Mesodermal cell (in vitro differentiated cells): ENCODE measurements at regions not wholly inside any gene's neighbourhood (a gene's known extent, or its start where the extent isn't known, plus 50 kb on each side); places are given as distances from the start of the nearest gene placed in this dataset.

Experiments used
- H3K27ac ChIP-seq: 2 replicates; pipeline ENCODE4 v1.7.0; 2013; ENCODE audit warnings: mild to moderate bottlenecking, low read depth, low read length, moderate library complexity; ENCODE audit not compliant: severe bottlenecking
- H3K36me3 ChIP-seq: 2 replicates; pipeline ENCODE4 v1.7.1; 2013; ENCODE audit warnings: mild to moderate bottlenecking, low read length, moderate library complexity; ENCODE audit not compliant: control insufficient read depth, insufficient read depth
- H3K4me1 ChIP-seq: one replicate; pipeline ENCODE4 v1.7.1; 2013; ENCODE audit warnings: mild to moderate bottlenecking, low read length; ENCODE audit not compliant: insufficient read depth, control insufficient read depth, poor library complexity, severe bottlenecking
- H3K4me3 ChIP-seq: 2 replicates; pipeline ENCODE4 v1.7.0; 2013; ENCODE audit warnings: low read length, control low read depth, mild to moderate bottlenecking; ENCODE audit not compliant: insufficient read depth, poor library complexity, severe bottlenecking; ENCODE audit errors: extremely low read depth
- H3K9me3 ChIP-seq: 2 replicates; pipeline ENCODE4 v1.7.1; 2013; ENCODE audit warnings: mild to moderate bottlenecking, low read length, moderate library complexity; ENCODE audit not compliant: control insufficient read depth
- WGBS, 2 experiments: methylation state at CpG; one replicate each; pipeline ENCODE4 v1.1.5; 2013; ENCODE audit warnings: missing lambda C conversion rate in 2 of 2; ENCODE audit not compliant: insufficient coverage in 2 of 2; 5-methylcytosine and 5-hydroxymethylcytosine counted together

- H3K9me3 ChIP-seq, result no peaks in the 10 kb centered on the region
- WGBS, 2 experiments, result 100% methylated on average over 1 of the region's 3 CpGs
- H3K27ac ChIP-seq, result no peak overlapping the region
- no peaks in the 10 kb centered on the region for H3K4me1 ChIP-seq
- no peak overlapping the region for H3K4me3 ChIP-seq
- no peaks in the 10 kb centered on the region for H3K36me3 ChIP-seq
These were observed 284.8 kb downstream of the TUSC7 start for GRCh38 chr3:116994351-116994879.

- H3K9me3 ChIP-seq, result no peaks in the 10 kb centered on the region
- no peaks in the 10 kb centered on the region for H3K4me1 ChIP-seq
- no peak overlapping the region for H3K27ac ChIP-seq
- no peak overlapping the region for H3K4me3 ChIP-seq
- no peaks in the 10 kb centered on the region for H3K36me3 ChIP-seq
These were observed 293.9 kb downstream of the TUSC7 start for GRCh38 chr3:117003501-117003900.

DNA sequence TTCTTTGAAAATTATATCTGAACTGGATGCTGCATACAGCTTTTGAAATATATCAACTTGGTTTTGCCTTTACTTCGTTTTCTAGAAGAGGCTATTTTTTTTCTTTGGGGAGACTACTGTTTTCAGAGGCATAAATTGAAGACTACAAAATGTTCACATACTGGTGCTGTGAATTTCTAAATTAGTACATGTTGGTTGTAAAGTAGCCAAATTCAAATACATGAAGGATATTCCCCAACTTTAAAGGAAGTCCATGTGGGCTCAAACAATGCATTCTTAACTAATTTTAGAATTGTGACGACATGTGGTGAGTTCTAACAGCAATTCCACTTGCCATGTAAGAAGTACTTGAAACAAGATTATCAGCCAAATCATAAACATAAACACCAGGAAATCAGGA lies 295.7 kb downstream of the TUSC7 start:
- WGBS, 2 experiments, result no CpG with 5 or more reads among the region's 2 CpGs
- H3K36me3 ChIP-seq, result no peaks in the 10 kb centered on the region
- H3K4me3 ChIP-seq, result no peak overlapping the region
- no peaks in the 10 kb centered on the region for H3K4me1 ChIP-seq
- H3K9me3 ChIP-seq, result no peaks in the 10 kb centered on the region
- H3K27ac ChIP-seq, result no peak overlapping the region

DNA sequence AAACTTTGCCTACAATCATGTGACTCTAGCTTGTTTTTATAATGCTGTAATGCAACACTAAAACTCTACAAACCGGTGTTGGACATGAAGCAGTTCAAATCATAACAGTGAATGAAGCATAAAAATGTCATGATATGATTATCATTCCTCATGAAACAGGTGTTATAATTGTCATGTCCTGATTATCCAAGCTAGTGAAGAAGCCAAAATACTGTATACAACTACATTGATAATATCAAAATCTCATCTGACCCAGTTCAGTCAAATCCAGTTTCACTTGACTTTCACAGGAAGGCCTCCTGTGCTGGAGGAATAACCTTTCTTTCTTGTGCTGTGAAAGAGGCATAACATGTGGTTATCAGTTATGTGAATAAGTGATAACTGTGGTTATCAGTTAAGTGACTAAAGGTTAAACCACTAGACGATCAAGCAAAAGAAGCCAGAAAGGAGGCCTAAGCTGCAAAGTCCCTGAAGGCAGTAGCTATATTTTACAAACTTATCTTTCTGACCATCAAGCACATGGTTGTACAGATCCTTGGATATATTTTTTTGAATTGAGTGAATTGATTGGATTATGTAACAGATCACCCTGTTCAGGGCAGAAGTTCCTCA lies 296.4 kb downstream of the TUSC7 start:
- H3K27ac ChIP-seq, result no peak overlapping the region
- H3K4me3 ChIP-seq, result no peak overlapping the region
- no peaks in the 10 kb centered on the region for H3K4me1 ChIP-seq
- no peaks in the 10 kb centered on the region for H3K36me3 ChIP-seq
- WGBS, 2 experiments, result 67 to 100% methylated on average over 1 of the region's 2 CpGs
- no peaks in the 10 kb centered on the region for H3K9me3 ChIP-seq

DNA sequence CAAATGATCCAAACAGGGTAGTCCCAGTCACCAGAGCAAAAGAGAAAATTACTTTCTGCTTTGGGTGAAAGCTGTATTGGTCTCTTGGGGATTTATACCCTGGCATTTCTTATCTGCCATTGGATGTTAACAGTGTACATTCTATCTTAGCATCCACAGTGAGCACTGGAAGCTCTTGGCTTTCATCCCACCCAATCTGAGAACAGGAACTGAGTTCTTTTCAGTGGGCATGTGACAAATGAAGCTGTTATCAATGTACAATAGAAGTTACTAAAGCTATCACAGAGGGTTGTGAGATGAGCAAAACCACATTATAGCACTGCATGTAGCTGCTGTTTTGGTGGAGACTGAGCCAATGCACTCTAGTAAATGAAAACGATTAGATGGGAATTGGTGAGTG lies 300.7 kb downstream of the TUSC7 start:
- H3K27ac ChIP-seq, result no peak overlapping the region
- H3K4me1 ChIP-seq, result no peaks in the 10 kb centered on the region
- H3K36me3 ChIP-seq, result no peaks in the 10 kb centered on the region
- no peak overlapping the region for H3K4me3 ChIP-seq
- WGBS, 2 experiments, result 78 to 92% methylated on average over 1 of the region's 1 CpG
- no peaks in the 10 kb centered on the region for H3K9me3 ChIP-seq

GRCh38 chr3:117011687-117012250 lies 302.2 kb downstream of the TUSC7 start:
- no peaks in the 10 kb centered on the region for H3K4me1 ChIP-seq
- H3K9me3 ChIP-seq, result no peaks in the 10 kb centered on the region
- no peaks in the 10 kb centered on the region for H3K36me3 ChIP-seq
- 88 to 95% methylated on average over 6 of the region's 7 CpGs for WGBS, 2 experiments
- H3K4me3 ChIP-seq, result no peak overlapping the region
- H3K27ac ChIP-seq, result no peak overlapping the region

DNA sequence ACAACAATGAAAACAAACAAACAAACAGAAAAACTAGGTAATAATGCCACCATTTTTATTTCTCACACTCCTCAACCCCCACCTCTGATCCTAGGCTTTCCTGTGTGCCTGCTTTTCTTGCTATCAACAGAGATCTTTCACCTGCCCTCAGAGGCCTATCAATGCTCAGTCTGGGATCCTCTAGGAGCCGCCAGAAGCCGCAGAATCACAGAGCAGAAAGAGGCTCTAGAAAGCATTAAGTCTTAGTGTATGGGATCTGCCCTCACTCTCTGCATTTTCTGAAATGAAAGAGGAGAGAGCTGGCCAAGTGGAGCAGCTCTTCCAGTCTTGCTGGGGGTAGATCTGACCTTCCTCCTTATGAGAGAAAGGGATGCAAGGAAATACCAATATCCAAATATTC lies 306.8 kb downstream of the TUSC7 start:
- WGBS, 2 experiments, result no CpG with 5 or more reads among the region's 2 CpGs
- Histone ChIP-seq H3K9me3 (no peaks in the 10 kb centered on the region), H3K27ac (no peak overlapping the region), H3K36me3 (no peaks in the 10 kb centered on the region), H3K4me1 (no peaks in the 10 kb centered on the region), H3K4me3 (no peak overlapping the region)

- WGBS, 2 experiments, result 80 to 90% methylated on average over 3 of the region's 7 CpGs
- H3K27ac ChIP-seq, result no peak overlapping the region
- no peaks in the 10 kb centered on the region for H3K9me3 ChIP-seq
- no peaks in the 10 kb centered on the region for H3K36me3 ChIP-seq
- H3K4me3 ChIP-seq, result no peak overlapping the region
- H3K4me1 ChIP-seq, result no peaks in the 10 kb centered on the region
These were observed 307.7 kb downstream of the TUSC7 start for GRCh38 chr3:117017135-117017894.

GRCh38 chr3:117018655-117019054 lies 309.1 kb downstream of the TUSC7 start:
- Histone ChIP-seq H3K9me3 (no peaks in the 10 kb centered on the region), H3K4me1 (no peaks in the 10 kb centered on the region), H3K4me3 (no peak overlapping the region), H3K27ac (no peak overlapping the region), H3K36me3 (no peaks in the 10 kb centered on the region)
- 100% methylated on average over 1 of the region's 5 CpGs; no CpG with 5 or more reads in 1 of the 2 experiments for WGBS, 2 experiments

DNA sequence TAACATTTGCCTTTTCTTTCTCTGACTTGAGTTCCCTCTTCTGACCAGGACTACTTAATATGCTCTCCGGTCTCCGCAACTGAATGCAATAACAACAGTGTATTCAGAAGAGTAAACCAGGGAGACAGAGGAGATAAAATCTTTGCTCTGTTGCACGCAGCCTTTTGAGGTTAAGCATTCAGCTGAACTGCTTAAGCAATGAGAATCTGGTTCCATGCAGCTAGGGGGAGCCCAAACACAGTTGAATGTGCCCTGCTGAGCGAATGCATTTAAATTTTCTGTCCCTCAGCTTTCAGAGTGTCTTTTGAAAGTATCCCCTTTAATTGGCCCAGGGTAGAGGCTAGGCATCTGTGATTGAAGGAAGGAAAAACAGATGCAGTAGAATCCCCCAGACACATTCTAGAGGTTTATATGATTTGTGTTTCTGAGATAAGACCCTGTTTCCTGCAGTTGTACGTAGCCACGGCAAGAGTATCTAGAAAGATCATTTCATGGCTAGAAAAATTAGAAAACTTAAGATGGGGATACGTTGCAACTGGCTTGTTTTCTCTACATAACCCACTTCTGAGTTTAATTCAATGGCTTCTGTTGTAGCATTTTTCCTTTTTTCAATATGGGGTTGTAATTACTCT lies 309.6 kb downstream of the TUSC7 start:
- H3K9me3 ChIP-seq, result no peaks in the 10 kb centered on the region
- no peaks in the 10 kb centered on the region for H3K36me3 ChIP-seq
- H3K27ac ChIP-seq, result no peak overlapping the region
- H3K4me3 ChIP-seq, result no peak overlapping the region
- WGBS, 2 experiments, result 5 to 13% methylated on average over 2 of the region's 7 CpGs
- no peaks in the 10 kb centered on the region for H3K4me1 ChIP-seq
